Loucy (cell line): ENCODE measurements at regions not wholly inside any gene's neighbourhood (a gene's known extent, or its start where the extent isn't known, plus 50 kb on each side); places are given as distances from the start of the nearest gene placed in this dataset.

Experiments
- H2AFZ ChIP-seq: fragments of 200-600 bp; sonication (generic); 2 replicates; pipeline ENCODE4 v1.6.0; 2016; ENCODE audit warnings: antibody characterized with exemption, mild to moderate bottlenecking, low read length, moderate library complexity
- H3F3A ChIP-seq: fragments of 200-600 bp; 2 replicates; pipeline ENCODE4 v1.6.0; 2016; ENCODE audit warnings: antibody characterized with exemption, low read depth, mild to moderate bottlenecking
- H3K27me3 ChIP-seq: fragments of 200-600 bp; sonication (generic); 2 replicates; pipeline ENCODE4 v1.6.1; 2014; ENCODE audit warnings: low read length, mild to moderate bottlenecking; ENCODE audit not compliant: insufficient read depth, poor library complexity, severe bottlenecking
- H3K36me3 ChIP-seq: fragments of 200-600 bp; sonication (generic); 2 replicates; pipeline ENCODE4 v1.6.1; 2016; ENCODE audit warnings: low read length; ENCODE audit not compliant: insufficient read depth
- H3K4me1 ChIP-seq: fragments of 200-600 bp; sonication (generic); 2 replicates; pipeline ENCODE4 v1.5.1; 2014; ENCODE audit warnings: low read length, mild to moderate bottlenecking; ENCODE audit not compliant: insufficient read depth, poor library complexity, severe bottlenecking
- H3K4me2 ChIP-seq: fragments of 200-600 bp; sonication (generic); 2 replicates; pipeline ENCODE4 v1.6.0; 2014; ENCODE audit warnings: antibody characterized with exemption, low read length, low read depth, mild to moderate bottlenecking; ENCODE audit not compliant: poor library complexity, severe bottlenecking
- H3K4me3 ChIP-seq: fragments of 200-600 bp; sonication (generic); 2 replicates; pipeline ENCODE4 v1.5.1; 2014; ENCODE audit warnings: low read length, mild to moderate bottlenecking, mixed read lengths; ENCODE audit not compliant: poor library complexity, severe bottlenecking
- H3K79me2 ChIP-seq: fragments of 200-600 bp; sonication (generic); 2 replicates; pipeline ENCODE4 v1.6.1; 2014; ENCODE audit warnings: low read length; ENCODE audit not compliant: insufficient read depth
- H3K9ac ChIP-seq: fragments of 200-600 bp; sonication (generic); 2 replicates; pipeline ENCODE4 v1.6.0; 2014; ENCODE audit warnings: mild to moderate bottlenecking, low read depth, low read length, moderate library complexity; ENCODE audit not compliant: poor library complexity, severe bottlenecking
- H3K9me2 ChIP-seq: fragments of 200-600 bp; sonication (generic); replicated peaks from 2 replicates; pipeline ENCODE4 v1.6.1; 2016; ENCODE audit warnings: low read depth, low read length, mixed read lengths
- H3K9me3 ChIP-seq: fragments of 200-600 bp; sonication (generic); 2 replicates; pipeline ENCODE4 v1.6.1; 2014; ENCODE audit warnings: mild to moderate bottlenecking, antibody characterized with exemption, low read length, low read depth; ENCODE audit not compliant: insufficient read depth
- H4K20me1 ChIP-seq: fragments of 200-600 bp; sonication (generic); 2 replicates; pipeline ENCODE4 v1.6.0; 2014; ENCODE audit warnings: antibody characterized with exemption, low read length, mild to moderate bottlenecking; ENCODE audit not compliant: insufficient read depth, poor library complexity, severe bottlenecking
- EZH2phosphoT487 ChIP-seq: fragments of 200-600 bp; IDR thresholded peaks from 2 replicates; pipeline ENCODE4 v1.6.1; 2018; ENCODE audit warnings: antibody characterized with exemption, mild to moderate bottlenecking, moderate library complexity, borderline replicate concordance
- TF ChIP-seq, protein P1 (sequence below): fragments of 200-600 bp; sonication (generic); conservative IDR thresholded peaks from 2 replicates; pipeline ENCODE4 v1.5.1; 2014; ENCODE audit warnings: mild to moderate bottlenecking, antibody characterized with exemption, low read length

DNA sequence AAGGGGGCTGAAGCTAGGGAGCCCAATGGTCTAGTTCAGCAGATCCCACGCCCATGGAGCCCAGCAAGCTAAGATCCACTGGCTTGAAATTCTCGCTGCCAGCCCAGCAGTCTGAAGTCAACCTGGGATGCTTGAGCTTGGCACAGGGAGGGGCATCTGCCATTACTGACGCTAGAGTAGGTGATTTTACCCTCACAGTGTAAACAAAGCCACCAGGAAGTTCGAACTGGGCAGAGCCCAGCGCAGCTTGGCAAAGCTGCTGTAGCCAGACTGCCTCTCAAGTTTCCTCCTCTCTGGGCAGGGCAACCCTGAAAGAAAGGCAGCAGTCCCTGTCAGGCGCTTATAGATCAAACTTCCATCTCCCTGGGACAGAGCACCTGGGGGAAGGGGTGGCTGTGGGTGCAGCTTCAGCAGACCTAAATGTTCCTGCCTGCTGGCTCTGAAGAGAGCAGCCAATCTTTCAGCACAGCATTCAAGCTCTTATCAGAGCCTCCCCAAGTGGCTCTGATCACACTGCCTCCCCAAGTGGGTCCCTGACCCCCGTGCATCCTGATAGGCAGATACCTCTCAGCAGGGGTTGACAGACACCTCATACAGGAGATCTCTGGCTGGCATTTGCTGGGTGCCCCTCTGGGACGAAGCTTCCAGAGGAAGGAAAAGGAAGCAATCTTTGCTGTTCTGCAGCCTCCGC is 167.8 kb downstream of the CCDC71L start:
- H3K9ac ChIP-seq = no peak overlapping the region
- no peak overlapping the region for H2AFZ ChIP-seq
- H3K36me3 ChIP-seq = no peaks in the 10 kb centered on the region
- no peaks in the 10 kb centered on the region for H3K9me2 ChIP-seq
- H3K9me3 ChIP-seq = no peaks in the 10 kb centered on the region
- H3K4me1 ChIP-seq = no peaks in the 10 kb centered on the region
- H3K79me2 ChIP-seq = no peaks in the 10 kb centered on the region
- no peaks in the 10 kb centered on the region for H4K20me1 ChIP-seq
- H3K27me3 ChIP-seq = no peaks in the 10 kb centered on the region
- TF ChIP-seq EZH2phosphoT487 = no peak
- TF ChIP-seq, protein P1, sequence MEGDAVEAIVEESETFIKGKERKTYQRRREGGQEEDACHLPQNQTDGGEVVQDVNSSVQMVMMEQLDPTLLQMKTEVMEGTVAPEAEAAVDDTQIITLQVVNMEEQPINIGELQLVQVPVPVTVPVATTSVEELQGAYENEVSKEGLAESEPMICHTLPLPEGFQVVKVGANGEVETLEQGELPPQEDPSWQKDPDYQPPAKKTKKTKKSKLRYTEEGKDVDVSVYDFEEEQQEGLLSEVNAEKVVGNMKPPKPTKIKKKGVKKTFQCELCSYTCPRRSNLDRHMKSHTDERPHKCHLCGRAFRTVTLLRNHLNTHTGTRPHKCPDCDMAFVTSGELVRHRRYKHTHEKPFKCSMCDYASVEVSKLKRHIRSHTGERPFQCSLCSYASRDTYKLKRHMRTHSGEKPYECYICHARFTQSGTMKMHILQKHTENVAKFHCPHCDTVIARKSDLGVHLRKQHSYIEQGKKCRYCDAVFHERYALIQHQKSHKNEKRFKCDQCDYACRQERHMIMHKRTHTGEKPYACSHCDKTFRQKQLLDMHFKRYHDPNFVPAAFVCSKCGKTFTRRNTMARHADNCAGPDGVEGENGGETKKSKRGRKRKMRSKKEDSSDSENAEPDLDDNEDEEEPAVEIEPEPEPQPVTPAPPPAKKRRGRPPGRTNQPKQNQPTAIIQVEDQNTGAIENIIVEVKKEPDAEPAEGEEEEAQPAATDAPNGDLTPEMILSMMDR = no peak
- no peak overlapping the region for H3K4me2 ChIP-seq
- no peaks in the 10 kb centered on the region for H3F3A ChIP-seq
- H3K4me3 ChIP-seq = no peak overlapping the region

- no peak for TF ChIP-seq EZH2phosphoT487
- TF ChIP-seq, protein P1 = no peak
- no peak overlapping the region for H2AFZ ChIP-seq
- H3K36me3 ChIP-seq = no peaks in the 10 kb centered on the region
- H3F3A ChIP-seq = no peaks in the 10 kb centered on the region
- no peak overlapping the region for H3K4me3 ChIP-seq
- no peaks in the 10 kb centered on the region for H3K4me1 ChIP-seq
- H3K79me2 ChIP-seq = no peaks in the 10 kb centered on the region
- no peaks in the 10 kb centered on the region for H4K20me1 ChIP-seq
- H3K9me3 ChIP-seq = no peaks in the 10 kb centered on the region
- no peak overlapping the region for H3K9ac ChIP-seq
- H3K9me2 ChIP-seq = no peaks in the 10 kb centered on the region
- no peaks in the 10 kb centered on the region for H3K27me3 ChIP-seq
- no peak overlapping the region for H3K4me2 ChIP-seq
Measured at GRCh38 chr7:106488465-106488864, 172.5 kb downstream of the CCDC71L start.

DNA sequence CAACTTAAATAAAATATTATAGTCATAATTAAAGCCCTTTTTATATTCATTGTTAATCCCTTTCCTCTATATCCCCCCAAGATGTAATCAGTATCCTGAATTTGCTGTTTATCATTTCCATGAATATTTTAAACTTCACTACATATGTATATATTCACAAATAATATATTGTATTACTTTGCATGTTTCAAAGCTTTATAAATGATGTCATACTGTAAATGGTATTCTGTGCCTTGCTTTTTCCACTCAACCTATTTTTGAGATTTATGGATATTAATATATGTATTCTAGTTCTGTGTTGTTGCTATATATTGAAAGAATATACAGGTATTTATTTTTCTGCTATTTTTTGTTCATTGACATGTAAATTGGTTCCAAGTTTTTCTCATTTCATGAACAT is 173.1 kb downstream of the CCDC71L start:
- H3K9me2 ChIP-seq = no peaks in the 10 kb centered on the region
- no peaks in the 10 kb centered on the region for H3K79me2 ChIP-seq
- H4K20me1 ChIP-seq = no peaks in the 10 kb centered on the region
- H3K9me3 ChIP-seq = no peaks in the 10 kb centered on the region
- TF ChIP-seq, protein P1 = no peak
- TF ChIP-seq EZH2phosphoT487 = no peak
- H3K4me3 ChIP-seq = no peak overlapping the region
- no peaks in the 10 kb centered on the region for H3K27me3 ChIP-seq
- H3K9ac ChIP-seq = no peak overlapping the region
- H3K4me1 ChIP-seq = no peaks in the 10 kb centered on the region
- no peak overlapping the region for H2AFZ ChIP-seq
- H3K36me3 ChIP-seq = no peaks in the 10 kb centered on the region
- H3F3A ChIP-seq = no peaks in the 10 kb centered on the region
- H3K4me2 ChIP-seq = no peak overlapping the region
